GM23338 (cell line): ENCODE measurements at regions not wholly inside any gene's neighbourhood (a gene's known extent, or its start where the extent isn't known, plus 50 kb on each side); places are given as distances from the start of the nearest gene placed in this dataset.
A peak's percentile ranks its signal among the peaks of the same experiment; 100 is the strongest.

Source experiments
- ATAC-seq: fragments of 200-7000 bp; cut with Tn5 transposase; 3 replicates; pipeline ENCODE4 v1.9.1; 2020
- DNase-seq: peaks from one replicate; pipeline ENCODE4 v3.0.0-alpha.2; 2015; ENCODE audit warnings: low spot score
- H2AFZ ChIP-seq: fragments of 200-600 bp; sonication (generic); 2 replicates; pipeline ENCODE4 v1.8.0; 2016; ENCODE audit warnings: antibody characterized with exemption, mild to moderate bottlenecking, moderate library complexity
- H3F3A ChIP-seq: fragments of 200-600 bp; sonication (generic); replicated peaks from 2 replicates; pipeline ENCODE4 v1.8.0; 2017; ENCODE audit warnings: antibody characterized with exemption, mixed run types, low read depth
- H3K27ac ChIP-seq: fragments of 200-600 bp; sonication (generic); 2 replicates; pipeline ENCODE4 v1.6.1; 2016; ENCODE audit warnings: low read depth
- H3K27me3 ChIP-seq: fragments of 200-600 bp; sonication (generic); 2 replicates; pipeline ENCODE4 v1.8.0; 2016; ENCODE audit warnings: mild to moderate bottlenecking, mixed run types, moderate library complexity; ENCODE audit not compliant: insufficient read depth
- H3K36me3 ChIP-seq: fragments of 200-600 bp; sonication (generic); 2 replicates; pipeline ENCODE4 v1.8.0; 2016; ENCODE audit warnings: mild to moderate bottlenecking; ENCODE audit not compliant: insufficient read depth
- H3K4me1 ChIP-seq: fragments of 200-600 bp; sonication (generic); 2 replicates; pipeline ENCODE4 v1.8.0; 2016; ENCODE audit warnings: mild to moderate bottlenecking, moderate library complexity; ENCODE audit not compliant: insufficient read depth
- H3K4me2 ChIP-seq: fragments of 200-600 bp; sonication (generic); 2 replicates; pipeline ENCODE4 v1.7.1; 2017; ENCODE audit warnings: mixed run types
- H3K4me3 ChIP-seq: fragments of 200-600 bp; sonication (generic); 2 replicates; pipeline ENCODE4 v1.6.1; 2016; ENCODE audit warnings: mixed run types
- H3K79me2 ChIP-seq: fragments of 200-600 bp; sonication (generic); replicated peaks from 2 replicates; pipeline ENCODE4 v1.8.0; 2017; ENCODE audit warnings: mild to moderate bottlenecking; ENCODE audit not compliant: insufficient read depth
- H3K9me2 ChIP-seq: fragments of 200-600 bp; sonication (generic); 2 replicates; pipeline ENCODE4 v1.8.0; 2017; ENCODE audit not compliant: insufficient read depth
- H4K20me1 ChIP-seq: fragments of 200-600 bp; sonication (generic); replicated peaks from 2 replicates; pipeline ENCODE4 v1.8.0; 2017; ENCODE audit warnings: mild to moderate bottlenecking; ENCODE audit not compliant: insufficient read depth
- H3K27ac Mint-ChIP-seq: 2 replicates; pipeline ENCODE4 v1.8.0; 2020; ENCODE audit warnings: inconsistent platforms, mild to moderate bottlenecking, moderate library complexity, mixed read lengths
- H3K27me3 Mint-ChIP-seq: 3 replicates; pipeline ENCODE4 v1.8.0; 2022; ENCODE audit warnings: low read depth, mild to moderate bottlenecking, moderate library complexity, mixed read lengths, inconsistent platforms; ENCODE audit not compliant: insufficient read depth, poor library complexity
- H3K36me3 Mint-ChIP-seq: 3 replicates; pipeline ENCODE4 v1.8.0; 2021; ENCODE audit warnings: low read depth, mild to moderate bottlenecking, inconsistent platforms, moderate library complexity, mixed read lengths
- H3K4me1 Mint-ChIP-seq: 3 replicates; pipeline ENCODE4 v1.8.0; 2020; ENCODE audit warnings: mild to moderate bottlenecking, inconsistent platforms, mixed read lengths
- H3K4me3 Mint-ChIP-seq: 3 replicates; pipeline ENCODE4 v1.8.0; 2021; ENCODE audit warnings: moderate library complexity, mild to moderate bottlenecking, inconsistent platforms, mixed read lengths
- H3K9me3 Mint-ChIP-seq: 3 replicates; pipeline ENCODE4 v1.8.0; 2020; ENCODE audit warnings: moderate library complexity, mild to moderate bottlenecking, inconsistent platforms, mixed read lengths
- CTCF ChIP-seq, 2 experiments: fragments of 200-600 bp in 1 of 2; sonication (generic) in 1 of 2; conservative IDR thresholded peaks; 2 replicates each; pipeline versions ENCODE4 v1.5.1 to v1.6.1; 2016 to 2017; ENCODE audit warnings: antibody characterized with exemption in 2 of 2, low read depth in 2 of 2, mild to moderate bottlenecking in 2 of 2, moderate library complexity in 1 of 2
- ETS1 ChIP-seq: IDR thresholded peaks from 2 replicates; pipeline ENCODE4 v1.6.1; 2016; ENCODE audit warnings: antibody characterized with exemption
- EZH2 ChIP-seq: fragments of 200-600 bp; sonication (generic); IDR thresholded peaks from one replicate; pipeline ENCODE4 v1.8.0; 2017; ENCODE audit warnings: antibody characterized with exemption, mild to moderate bottlenecking, low read depth; ENCODE audit not compliant: unreplicated experiment
- NANOG ChIP-seq: IDR thresholded peaks from 2 replicates; pipeline ENCODE4 v1.6.1; 2016; ENCODE audit warnings: antibody characterized with exemption, borderline replicate concordance
- REST ChIP-seq: IDR thresholded peaks from one replicate; pipeline ENCODE4 v1.6.1; 2018; ENCODE audit warnings: antibody characterized with exemption; ENCODE audit not compliant: unreplicated experiment
- STAT1 ChIP-seq: IDR thresholded peaks from one replicate; pipeline ENCODE4 v1.6.1; 2016; ENCODE audit warnings: antibody characterized with exemption; ENCODE audit not compliant: unreplicated experiment
- ZNF114 ChIP-seq: fragments of 250-450 bp; sonication (Bioruptor Pico); IDR thresholded peaks from 2 replicates; pipeline ENCODE4 v1.5.0; 2020; ENCODE audit warnings: mild to moderate bottlenecking, moderate library complexity
- ZNF331 ChIP-seq: fragments of 250-450 bp; sonication (Bioruptor Pico); IDR thresholded peaks from 2 replicates; pipeline ENCODE4 v1.5.0; 2020; ENCODE audit warnings: low read depth, mild to moderate bottlenecking, moderate library complexity
- ZNF462 ChIP-seq: fragments of 250-450 bp; sonication (Bioruptor Pico); IDR thresholded peaks from 2 replicates; pipeline ENCODE4 v1.5.0; 2020; ENCODE audit warnings: mild to moderate bottlenecking, moderate library complexity

DNA sequence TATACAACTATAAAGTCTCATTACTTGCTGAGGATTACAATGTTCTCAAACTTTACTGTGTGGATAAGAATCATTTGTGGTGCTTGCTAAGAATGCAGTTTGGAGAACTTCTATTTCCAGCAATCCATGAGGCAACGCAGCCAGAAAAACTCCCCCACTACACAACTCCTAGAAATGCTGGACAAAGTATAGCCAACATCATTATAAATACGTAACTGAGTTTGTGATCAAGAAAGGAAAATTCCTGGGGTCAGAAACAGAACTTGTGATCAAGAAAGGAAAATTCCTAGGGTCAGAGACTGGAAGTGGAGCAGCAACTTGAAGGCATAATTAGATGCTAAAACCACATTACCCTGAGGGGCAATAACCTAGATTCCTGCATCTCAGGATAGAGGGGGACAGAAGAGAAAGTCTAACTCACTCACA, 81.1 kb downstream of the MAT2B start (continued):
- TF ChIP-seq ETS1 (no peak), ZNF114 (CRISPR knock-in tag) (no peak), REST (no peak), ZNF331 (CRISPR knock-in tag) (no peak), STAT1 (no peak), NANOG (no peak)

- H3K36me3 ChIP-seq: no peaks in the 10 kb centered on the region
- Mint-ChIP-seq H3K27ac (no peak overlapping the region), H3K4me1 (peaks cover 9% of the 10 kb centered on the region; the same call in 2 of the 3 replicates), H3K9me3 (no peaks in the 10 kb centered on the region), H3K36me3 (no peaks in the 10 kb centered on the region; the same call in 2 of the 3 replicates), H3K4me3 (no peak overlapping the region), H3K27me3 (no peaks in the 10 kb centered on the region)
- DNase-seq: no peak
- no peak overlapping the region for H3K4me3 ChIP-seq
- no peaks in the 10 kb centered on the region for H3K79me2 ChIP-seq
- no peak overlapping the region for H3K4me2 ChIP-seq
- ATAC-seq: no peak
- no peaks in the 10 kb centered on the region for H3K4me1 ChIP-seq
- H4K20me1 ChIP-seq: no peaks in the 10 kb centered on the region
- H3F3A ChIP-seq: no peaks in the 10 kb centered on the region
- no peak overlapping the region for H3K27ac ChIP-seq
- 0 out of 2 replicates have a peak overlapping the region, but pooled peaks have one; percentile 28 for H2AFZ ChIP-seq
- H3K9me2 ChIP-seq: peaks cover 11% of the 10 kb centered on the region
- no peaks in the 10 kb centered on the region for H3K27me3 ChIP-seq
- TF ChIP-seq ZNF462 (CRISPR knock-in tag): no peak
- TF ChIP-seq REST: no peak
- TF ChIP-seq EZH2: no peak
- TF ChIP-seq CTCF (conservative IDR thresholded peaks at IDR 0.05; ENCODE audit: low read depth in 2 of 2): no peak
These were observed 89.5 kb downstream of the MAT2B start for GRCh38 chr5:163594951-163595350.
